Astrocyte of the cerebellum (primary cell): ENCODE measurements at regions not wholly inside any gene's neighbourhood (a gene's known extent, or its start where the extent isn't known, plus 50 kb on each side); places are given as distances from the start of the nearest gene placed in this dataset.

ENCODE experiments used
- DNase-seq: peaks from one replicate; pipeline ENCODE4 v3.0.0-alpha.2; 2011; ENCODE audit warnings: low read depth
- H3K4me3 ChIP-seq: 2 replicates; pipeline ENCODE4 v1.5.1; 2011; ENCODE audit warnings: mild to moderate bottlenecking, low read depth, low read length, moderate library complexity
- in situ Hi-C: cut with HindIII; loops from 2 replicates; pipeline ENCODE4 v1.10.0; 2017; ENCODE audit warnings: low sequenced_read_pairs
- TF ChIP-seq, protein P1 (sequence below): IDR thresholded peaks from 2 replicates; pipeline ENCODE4 v1.5.1; 2012; ENCODE audit warnings: low read length, low read depth, moderate library complexity, mild to moderate bottlenecking; ENCODE audit errors: missing control alignments

GRCh38 chr1:95723346-95723745 lies 489.3 kb downstream of the RWDD3 start:
- TF ChIP-seq, protein P1, sequence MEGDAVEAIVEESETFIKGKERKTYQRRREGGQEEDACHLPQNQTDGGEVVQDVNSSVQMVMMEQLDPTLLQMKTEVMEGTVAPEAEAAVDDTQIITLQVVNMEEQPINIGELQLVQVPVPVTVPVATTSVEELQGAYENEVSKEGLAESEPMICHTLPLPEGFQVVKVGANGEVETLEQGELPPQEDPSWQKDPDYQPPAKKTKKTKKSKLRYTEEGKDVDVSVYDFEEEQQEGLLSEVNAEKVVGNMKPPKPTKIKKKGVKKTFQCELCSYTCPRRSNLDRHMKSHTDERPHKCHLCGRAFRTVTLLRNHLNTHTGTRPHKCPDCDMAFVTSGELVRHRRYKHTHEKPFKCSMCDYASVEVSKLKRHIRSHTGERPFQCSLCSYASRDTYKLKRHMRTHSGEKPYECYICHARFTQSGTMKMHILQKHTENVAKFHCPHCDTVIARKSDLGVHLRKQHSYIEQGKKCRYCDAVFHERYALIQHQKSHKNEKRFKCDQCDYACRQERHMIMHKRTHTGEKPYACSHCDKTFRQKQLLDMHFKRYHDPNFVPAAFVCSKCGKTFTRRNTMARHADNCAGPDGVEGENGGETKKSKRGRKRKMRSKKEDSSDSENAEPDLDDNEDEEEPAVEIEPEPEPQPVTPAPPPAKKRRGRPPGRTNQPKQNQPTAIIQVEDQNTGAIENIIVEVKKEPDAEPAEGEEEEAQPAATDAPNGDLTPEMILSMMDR: no peak
- no peak for DNase-seq
- in situ Hi-C loops: no loop called here
- H3K4me3 ChIP-seq: no peak overlapping the region

DNA sequence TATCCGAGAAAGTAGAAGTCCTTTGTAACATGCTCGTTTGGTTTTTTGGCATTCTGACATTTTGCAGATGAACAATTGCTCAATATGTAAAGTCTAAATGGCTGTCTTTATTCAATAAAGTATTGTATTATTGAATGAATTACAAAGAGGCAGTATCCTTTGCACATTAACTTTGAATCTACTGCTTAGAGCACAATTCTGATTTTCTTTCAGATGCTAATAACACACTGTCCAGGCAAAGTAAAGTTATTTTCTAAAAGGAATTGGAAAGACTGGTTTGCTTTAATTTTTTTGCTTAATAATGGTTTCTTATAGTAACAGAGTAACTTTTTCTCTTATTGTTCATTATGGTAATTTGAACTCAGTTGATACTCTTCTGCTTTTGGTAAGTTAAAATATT lies 494.8 kb downstream of the RWDD3 start:
- in situ Hi-C loops: no loop called here
- TF ChIP-seq, protein P1: no peak
- H3K4me3 ChIP-seq: no peak overlapping the region
- DNase-seq: no peak

DNA sequence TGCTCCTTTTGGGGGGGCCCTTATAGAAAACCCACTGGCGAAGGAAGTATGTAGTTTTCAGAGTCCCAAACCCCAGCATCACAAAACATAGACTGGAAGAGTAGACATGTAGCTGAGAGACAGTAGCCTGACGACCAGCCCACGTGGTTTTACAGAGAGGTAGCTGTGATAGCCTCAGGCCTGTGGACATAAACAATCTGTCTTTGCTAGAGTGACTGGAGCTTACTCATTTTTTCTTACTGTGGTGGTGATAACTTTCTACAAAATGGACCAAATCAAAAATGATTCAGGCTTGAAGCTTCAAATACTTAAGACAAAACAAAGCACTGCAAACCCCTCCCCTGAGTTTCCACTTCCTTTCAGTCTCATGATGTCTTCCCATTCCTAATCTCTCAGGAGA lies 497.0 kb downstream of the RWDD3 start:
- DNase-seq: no peak
- no peak overlapping the region for H3K4me3 ChIP-seq
- TF ChIP-seq, protein P1: no peak
- in situ Hi-C loops: no loop called here

DNA sequence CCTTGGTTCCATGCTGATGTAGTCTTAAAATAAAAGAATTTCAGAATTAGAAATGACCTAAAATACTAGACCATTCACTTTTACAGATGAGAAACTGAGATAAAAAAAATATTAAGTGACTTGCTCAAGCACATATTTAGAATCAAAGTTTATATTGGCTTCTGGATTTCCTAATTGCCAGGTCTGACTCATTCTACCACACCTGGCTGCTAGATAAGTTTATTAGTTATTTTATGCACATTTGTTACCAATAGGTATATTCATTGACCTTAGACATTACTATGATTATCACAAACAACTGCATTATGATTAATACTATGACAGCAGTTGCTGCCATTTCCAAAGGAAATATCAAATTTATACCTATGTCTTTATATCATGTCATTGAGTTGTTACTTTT lies 497.5 kb downstream of the RWDD3 start:
- H3K4me3 ChIP-seq: no peak overlapping the region

DNA sequence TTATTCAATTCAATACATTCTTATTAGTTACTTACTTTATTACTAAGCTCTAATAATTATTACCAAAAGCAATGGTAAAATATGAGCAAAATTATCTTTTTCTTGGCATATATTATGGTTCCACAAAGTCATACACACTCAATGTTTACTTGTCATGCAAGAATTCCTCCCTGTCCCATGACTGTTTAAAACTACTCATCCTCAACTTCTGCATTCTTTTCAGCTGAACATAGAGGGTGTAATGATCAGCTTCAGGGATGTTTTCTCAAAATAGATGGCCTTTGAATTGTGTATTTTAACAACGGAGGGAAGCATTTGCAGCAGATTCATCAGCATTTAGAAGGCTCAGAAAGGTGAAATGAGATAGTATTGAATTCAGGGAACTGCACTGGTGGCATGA lies 499.0 kb downstream of the RWDD3 start:
- in situ Hi-C loops: no loop called here
- no peak overlapping the region for H3K4me3 ChIP-seq
- no peak for DNase-seq
- TF ChIP-seq, protein P1: no peak

More for the DNA sequence above, 497.5 kb downstream of the RWDD3 start:
- TF ChIP-seq, protein P1: no peak
- in situ Hi-C loops: no loop called here
- DNase-seq: no peak

DNA sequence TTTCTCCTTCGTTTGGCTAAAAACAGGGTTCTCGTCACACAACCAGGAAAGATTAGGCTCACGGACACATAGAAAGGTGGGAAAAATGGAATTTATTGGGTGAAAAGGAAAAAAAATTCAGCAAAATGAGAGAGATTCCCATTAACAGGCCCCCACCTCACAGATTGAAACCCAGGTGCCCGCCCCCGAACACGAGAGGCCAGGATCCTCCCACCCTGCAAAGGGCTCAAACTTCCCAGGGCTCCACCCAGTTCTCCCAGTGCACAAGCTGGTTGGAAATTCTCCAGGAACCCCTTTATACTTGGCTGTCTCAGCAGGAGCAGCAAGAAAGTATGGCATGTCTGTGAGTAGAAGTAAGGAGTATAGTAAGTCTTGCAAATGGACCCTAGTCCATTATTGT lies 499.7 kb downstream of the RWDD3 start:
- no peak overlapping the region for H3K4me3 ChIP-seq
- TF ChIP-seq, protein P1: no peak
- in situ Hi-C loops: no loop called here
- DNase-seq: no peak

GRCh38 chr1:95734560-95734959 lies 500.6 kb downstream of the RWDD3 start:
- TF ChIP-seq, protein P1: no peak
- H3K4me3 ChIP-seq: no peak overlapping the region
- DNase-seq: no peak
- in situ Hi-C loops: no loop called here
